HFF-Myc (cell line): ENCODE measurements at regions not wholly inside any gene's neighbourhood (a gene's known extent, or its start where the extent isn't known, plus 50 kb on each side); places are given as distances from the start of the nearest gene placed in this dataset.
A peak's percentile ranks its signal among the peaks of the same experiment; 100 is the strongest.
"Not testable (repeated sequence)": the region's sequence is repeated elsewhere in the genome, so short reads cannot be mapped to it uniquely, and the experiment has no call there.

Source experiments
- DNase-seq: peaks from one replicate; pipeline ENCODE4 v3.0.0-alpha.2; 2011; ENCODE audit warnings: low read depth; ENCODE audit errors: extremely low read depth
- H3K4me3 ChIP-seq: replicated peaks from 2 replicates; pipeline ENCODE4 v1.5.1; 2011; ENCODE audit warnings: low read depth, mild to moderate bottlenecking, control low read depth, low read length
- TF ChIP-seq, protein P1 (sequence below): IDR thresholded peaks from 2 replicates; pipeline ENCODE4 v1.5.1; 2012; ENCODE audit warnings: mild to moderate bottlenecking, low read depth, low read length, control low read depth; ENCODE audit errors: missing control alignments

GRCh38 chr20:47927385-47927851 lies 142.1 kb upstream of the SULF2 start:
- H3K4me3 ChIP-seq = no peak overlapping the region
- TF ChIP-seq, protein P1, sequence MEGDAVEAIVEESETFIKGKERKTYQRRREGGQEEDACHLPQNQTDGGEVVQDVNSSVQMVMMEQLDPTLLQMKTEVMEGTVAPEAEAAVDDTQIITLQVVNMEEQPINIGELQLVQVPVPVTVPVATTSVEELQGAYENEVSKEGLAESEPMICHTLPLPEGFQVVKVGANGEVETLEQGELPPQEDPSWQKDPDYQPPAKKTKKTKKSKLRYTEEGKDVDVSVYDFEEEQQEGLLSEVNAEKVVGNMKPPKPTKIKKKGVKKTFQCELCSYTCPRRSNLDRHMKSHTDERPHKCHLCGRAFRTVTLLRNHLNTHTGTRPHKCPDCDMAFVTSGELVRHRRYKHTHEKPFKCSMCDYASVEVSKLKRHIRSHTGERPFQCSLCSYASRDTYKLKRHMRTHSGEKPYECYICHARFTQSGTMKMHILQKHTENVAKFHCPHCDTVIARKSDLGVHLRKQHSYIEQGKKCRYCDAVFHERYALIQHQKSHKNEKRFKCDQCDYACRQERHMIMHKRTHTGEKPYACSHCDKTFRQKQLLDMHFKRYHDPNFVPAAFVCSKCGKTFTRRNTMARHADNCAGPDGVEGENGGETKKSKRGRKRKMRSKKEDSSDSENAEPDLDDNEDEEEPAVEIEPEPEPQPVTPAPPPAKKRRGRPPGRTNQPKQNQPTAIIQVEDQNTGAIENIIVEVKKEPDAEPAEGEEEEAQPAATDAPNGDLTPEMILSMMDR = no peak
- peak; percentile 81 for DNase-seq

DNA sequence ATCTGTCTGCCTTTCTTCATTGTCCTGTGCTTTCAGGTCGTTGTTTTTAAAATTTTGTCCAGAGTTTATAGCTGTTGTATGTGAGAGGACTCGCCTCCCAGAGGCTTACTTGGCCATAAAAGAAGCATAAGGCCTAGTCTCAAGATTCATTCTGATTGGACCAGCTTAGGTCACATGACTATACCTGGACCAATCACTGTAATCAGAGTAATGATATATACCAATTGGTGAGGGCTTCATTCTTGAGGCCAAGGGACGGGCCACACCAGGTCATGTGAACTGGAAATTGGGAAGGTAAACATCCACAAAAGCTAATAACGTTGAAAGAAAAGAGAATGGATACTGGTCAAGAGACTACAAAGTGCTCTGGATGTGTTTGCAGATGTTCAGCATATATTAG lies 141.4 kb upstream of the SULF2 start:
- TF ChIP-seq, protein P1 = no peak
- H3K4me3 ChIP-seq = no peak overlapping the region
- no peak for DNase-seq

- DNase-seq = no peak
- TF ChIP-seq, protein P1 = no peak
- H3K4me3 ChIP-seq = no peak overlapping the region
Observed at GRCh38 chr20:47925593-47925992, 140.3 kb upstream of the SULF2 start.

GRCh38 chr20:47922269-47922668 lies 137.0 kb upstream of the SULF2 start:
- DNase-seq = no peak
- no peak overlapping the region for H3K4me3 ChIP-seq
- TF ChIP-seq, protein P1 = no peak

GRCh38 chr20:47921829-47922228 lies 136.5 kb upstream of the SULF2 start:
- not testable (repeated sequence) for DNase-seq, H3K4me3 ChIP-seq

- DNase-seq = no peak
- no peak overlapping the region for H3K4me3 ChIP-seq
- TF ChIP-seq, protein P1 = no peak
Observed at GRCh38 chr20:47921408-47921807, 136.1 kb upstream of the SULF2 start.

- no peak overlapping the region for H3K4me3 ChIP-seq
- DNase-seq = no peak
- TF ChIP-seq, protein P1 = no peak
Observed at GRCh38 chr20:47917549-47918070, 132.3 kb upstream of the SULF2 start.
